Choroid plexus epithelial cell (primary cell): ENCODE measurements at regions not wholly inside any gene's neighbourhood (a gene's known extent, or its start where the extent isn't known, plus 50 kb on each side); places are given as distances from the start of the nearest gene placed in this dataset.

Experiments
- DNase-seq: peaks from one replicate; pipeline ENCODE4 v3.0.0-alpha.2; 2010; ENCODE audit warnings: low read depth
- H3K4me3 ChIP-seq: 2 replicates; pipeline ENCODE4 v1.5.1; 2011; ENCODE audit warnings: low read depth, mild to moderate bottlenecking, control low read depth, low read length, moderate library complexity
- TF ChIP-seq, protein P1 (sequence below): conservative IDR thresholded peaks from 2 replicates; pipeline ENCODE4 v1.5.1; 2011; ENCODE audit warnings: low read depth, mild to moderate bottlenecking, control low read depth, inconsistent platforms, low read length, moderate library complexity

GRCh38 chr7:16933296-16934279, 51.8 kb upstream of the AGR3 start:
- H3K4me3 ChIP-seq, result no peak overlapping the region
- TF ChIP-seq, protein P1, sequence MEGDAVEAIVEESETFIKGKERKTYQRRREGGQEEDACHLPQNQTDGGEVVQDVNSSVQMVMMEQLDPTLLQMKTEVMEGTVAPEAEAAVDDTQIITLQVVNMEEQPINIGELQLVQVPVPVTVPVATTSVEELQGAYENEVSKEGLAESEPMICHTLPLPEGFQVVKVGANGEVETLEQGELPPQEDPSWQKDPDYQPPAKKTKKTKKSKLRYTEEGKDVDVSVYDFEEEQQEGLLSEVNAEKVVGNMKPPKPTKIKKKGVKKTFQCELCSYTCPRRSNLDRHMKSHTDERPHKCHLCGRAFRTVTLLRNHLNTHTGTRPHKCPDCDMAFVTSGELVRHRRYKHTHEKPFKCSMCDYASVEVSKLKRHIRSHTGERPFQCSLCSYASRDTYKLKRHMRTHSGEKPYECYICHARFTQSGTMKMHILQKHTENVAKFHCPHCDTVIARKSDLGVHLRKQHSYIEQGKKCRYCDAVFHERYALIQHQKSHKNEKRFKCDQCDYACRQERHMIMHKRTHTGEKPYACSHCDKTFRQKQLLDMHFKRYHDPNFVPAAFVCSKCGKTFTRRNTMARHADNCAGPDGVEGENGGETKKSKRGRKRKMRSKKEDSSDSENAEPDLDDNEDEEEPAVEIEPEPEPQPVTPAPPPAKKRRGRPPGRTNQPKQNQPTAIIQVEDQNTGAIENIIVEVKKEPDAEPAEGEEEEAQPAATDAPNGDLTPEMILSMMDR, result no peak

DNA sequence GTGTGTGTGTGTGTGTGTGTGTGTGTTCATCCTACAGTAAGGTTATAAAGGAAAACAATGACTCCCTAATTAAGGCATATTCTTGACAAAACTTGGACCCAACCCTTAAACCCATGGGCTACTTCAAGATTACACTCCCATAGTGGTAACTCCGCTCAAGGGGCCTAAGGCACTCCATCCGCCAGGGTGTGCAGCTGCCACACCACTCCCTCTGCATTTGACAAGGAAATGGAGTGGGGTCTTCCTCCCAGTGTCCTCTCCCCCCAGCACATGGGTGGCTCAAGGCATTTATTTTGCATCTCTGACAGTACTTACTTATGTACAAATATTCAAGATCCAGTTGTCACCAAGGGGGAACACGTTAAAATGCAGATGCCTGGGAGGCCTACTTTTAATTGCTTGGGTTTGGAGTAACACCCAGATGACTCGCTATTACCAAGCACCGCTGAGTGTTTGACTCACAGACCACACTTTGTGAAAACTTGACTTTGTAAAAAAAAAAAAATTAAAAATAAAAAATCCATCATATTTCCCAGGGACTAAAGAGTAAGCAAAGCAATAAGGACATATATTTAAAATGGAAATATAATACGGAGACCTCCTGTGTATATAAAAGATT, 53.0 kb upstream of the AGR3 start:
- TF ChIP-seq, protein P1, result no peak
- no peak for DNase-seq
- no peak overlapping the region for H3K4me3 ChIP-seq

More at GRCh38 chr7:16933296-16934279, 51.8 kb upstream of the AGR3 start:
- no peak for DNase-seq

DNA sequence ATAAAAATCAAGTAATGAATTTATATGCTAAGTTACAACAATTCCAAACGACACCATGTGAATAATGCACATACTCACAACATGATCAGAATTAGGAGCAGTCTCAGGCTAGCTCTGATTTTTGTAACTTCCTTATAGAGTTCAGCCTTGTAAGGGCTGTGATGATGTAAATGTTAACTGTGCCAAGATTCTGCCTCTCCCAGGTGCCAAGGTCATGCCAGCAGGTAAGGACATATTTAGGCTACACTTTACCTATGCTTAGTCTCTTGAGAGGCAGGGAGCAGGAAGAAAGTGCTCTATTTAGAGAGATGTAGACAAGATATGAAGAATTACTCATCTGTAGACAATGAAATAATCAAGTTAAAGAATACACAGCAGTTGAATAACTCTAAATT, 53.6 kb upstream of the AGR3 start:
- DNase-seq, result no peak
- TF ChIP-seq, protein P1, result no peak
- no peak overlapping the region for H3K4me3 ChIP-seq

DNA sequence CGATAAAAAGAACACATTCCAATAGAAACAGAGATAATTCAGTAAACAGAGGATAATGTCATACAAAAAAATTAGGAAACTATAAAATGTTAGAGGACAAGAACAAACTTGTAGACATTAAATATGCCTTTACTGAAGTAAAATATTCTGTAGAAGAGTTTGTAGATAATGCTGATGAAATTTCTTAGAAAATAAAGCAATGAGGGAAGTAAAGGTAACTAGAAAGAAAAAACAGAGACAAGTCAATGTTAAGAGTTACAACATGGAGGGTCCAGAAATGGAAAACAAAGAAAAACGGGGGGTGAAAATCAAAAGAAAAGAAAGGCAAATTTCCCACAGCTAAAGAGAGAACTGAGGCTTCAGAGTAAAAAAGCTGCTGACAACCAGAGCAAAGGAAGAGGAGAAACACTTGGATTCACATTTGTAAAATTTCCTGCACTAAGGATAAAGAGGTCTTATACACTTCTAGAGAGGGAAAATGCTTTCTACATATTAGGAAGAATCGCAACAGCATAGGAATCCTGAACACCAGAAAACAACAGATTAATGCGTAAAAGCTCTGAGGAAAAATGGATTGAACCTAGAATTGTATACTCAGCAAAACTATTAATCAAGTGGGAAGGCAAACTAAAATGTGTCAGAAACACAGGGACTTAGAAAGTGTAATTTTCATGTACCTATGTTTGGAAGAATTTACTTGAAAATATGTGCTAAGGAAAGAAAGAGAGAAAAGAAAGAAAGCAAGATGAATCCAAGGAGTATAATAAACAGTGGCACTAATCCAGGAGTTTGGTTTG, 55.0 kb upstream of the AGR3 start:
- TF ChIP-seq, protein P1, result no peak
- H3K4me3 ChIP-seq, result no peak overlapping the region
- no peak for DNase-seq

GRCh38 chr7:16939161-16939560, 57.4 kb upstream of the AGR3 start:
- no peak overlapping the region for H3K4me3 ChIP-seq
- no peak for DNase-seq
- TF ChIP-seq, protein P1, result no peak

- DNase-seq, result no peak
- TF ChIP-seq, protein P1, result no peak
- H3K4me3 ChIP-seq, result no peak overlapping the region
Measured at GRCh38 chr7:16940776-16941175, 59.0 kb upstream of the AGR3 start.
